ENCODE measurements at regions not wholly inside any gene's neighbourhood (a gene's known extent, or its start where the extent isn't known, plus 50 kb on each side); places are given as distances from the start of the nearest gene placed in this dataset.

GRCh38 chr4:26076896-26077295, 162.9 kb downstream of the SMIM20 start:
- TF ChIP-seq CTCF (IDR thresholded peaks at IDR 0.05) (no peak), POLR2AphosphoS5 (IDR thresholded peaks at IDR 0.05) (no peak)

Measured in esophagus muscularis mucosa (tissue), 3 donors.